GM23248 (cell line): ENCODE measurements at regions not wholly inside any gene's neighbourhood (a gene's known extent, or its start where the extent isn't known, plus 50 kb on each side); places are given as distances from the start of the nearest gene placed in this dataset.

Experiments
- EZH2 ChIP-seq: fragments of 200-600 bp; sonication (generic); IDR thresholded peaks from 2 replicates; pipeline ENCODE4 v1.6.1; 2018; ENCODE audit warnings: antibody characterized with exemption, mild to moderate bottlenecking; ENCODE audit not compliant: insufficient read depth, poor library complexity, severe bottlenecking
- EZH2phosphoT487 ChIP-seq: fragments of 200-600 bp; sonication (generic); IDR thresholded peaks from 2 replicates; pipeline ENCODE4 v1.6.1; 2018; ENCODE audit warnings: antibody characterized with exemption, moderate library complexity, mild to moderate bottlenecking, low read depth; ENCODE audit not compliant: insufficient read depth

- TF ChIP-seq EZH2, result no peak
- TF ChIP-seq EZH2phosphoT487, result no peak
Measured at GRCh38 chr21:36608041-36608896, 90.6 kb upstream of the SIM2 start.
